DOHH2 (cell line): ENCODE measurements at regions not wholly inside any gene's neighbourhood (a gene's known extent, or its start where the extent isn't known, plus 50 kb on each side); places are given as distances from the start of the nearest gene placed in this dataset.

Experiments
- H3F3A ChIP-seq: fragments of 200-600 bp; sonication (generic), shearing (Covaris generic); 2 replicates; pipeline ENCODE4 v1.6.0; 2016; ENCODE audit warnings: antibody characterized with exemption, mild to moderate bottlenecking; ENCODE audit not compliant: control insufficient read depth, insufficient read depth
- H3K27ac ChIP-seq: fragments of 200-600 bp; sonication (generic); 2 replicates; pipeline ENCODE4 v1.5.1; 2014; ENCODE audit warnings: low read depth, mild to moderate bottlenecking, low read length, moderate library complexity
- H3K27me3 ChIP-seq: fragments of 200-600 bp; sonication (generic); 2 replicates; pipeline ENCODE4 v1.6.1; 2014; ENCODE audit warnings: mild to moderate bottlenecking, low read length, mixed read lengths; ENCODE audit not compliant: control insufficient read depth
- H3K36me3 ChIP-seq: fragments of 200-600 bp; sonication (generic); 2 replicates; pipeline ENCODE4 v1.6.1; 2014; ENCODE audit warnings: mild to moderate bottlenecking, low read length, moderate library complexity, mixed read lengths; ENCODE audit not compliant: control insufficient read depth
- H3K4me1 ChIP-seq: fragments of 200-600 bp; sonication (generic); 2 replicates; pipeline ENCODE4 v1.6.1; 2014; ENCODE audit warnings: mild to moderate bottlenecking, low read length, mixed read lengths; ENCODE audit not compliant: control insufficient read depth
- H3K4me2 ChIP-seq: fragments of 200-600 bp; sonication (generic); 2 replicates; pipeline ENCODE4 v1.6.0; 2014; ENCODE audit warnings: mild to moderate bottlenecking, low read length, moderate library complexity
- H3K4me3 ChIP-seq: fragments of 200-600 bp; sonication (generic); 2 replicates; pipeline ENCODE4 v1.5.1; 2014; ENCODE audit warnings: mild to moderate bottlenecking, low read length, mixed read lengths
- H3K79me2 ChIP-seq: fragments of 200-600 bp; sonication (generic); 2 replicates; pipeline ENCODE4 v1.6.1; 2014; ENCODE audit warnings: mild to moderate bottlenecking, low read length, mixed read lengths; ENCODE audit not compliant: control insufficient read depth
- H3K9me2 ChIP-seq: fragments of 200-600 bp; sonication (generic); replicated peaks from 2 replicates; pipeline ENCODE4 v1.6.1; 2014; ENCODE audit warnings: mild to moderate bottlenecking, low read length, mixed read lengths; ENCODE audit not compliant: control insufficient read depth
- H3K9me3 ChIP-seq: fragments of 200-600 bp; sonication (generic); 2 replicates; pipeline ENCODE4 v1.6.1; 2014; ENCODE audit warnings: antibody characterized with exemption, low read length, mixed read lengths; ENCODE audit not compliant: control insufficient read depth, insufficient read depth
- H4K20me1 ChIP-seq: fragments of 200-600 bp; sonication (generic); 2 replicates; pipeline ENCODE4 v1.6.0; 2014; ENCODE audit warnings: low read depth, mild to moderate bottlenecking, antibody characterized with exemption, low read length, moderate library complexity; ENCODE audit not compliant: control insufficient read depth, insufficient read depth
- CTCF ChIP-seq: fragments of 200-600 bp; sonication (generic); IDR thresholded peaks from one replicate; pipeline ENCODE4 v1.5.1; 2014; ENCODE audit warnings: antibody characterized with exemption, mild to moderate bottlenecking, low read depth, low read length; ENCODE audit not compliant: poor library complexity, severe bottlenecking
- EZH2phosphoT487 ChIP-seq: fragments of 200-600 bp; sonication (generic); IDR thresholded peaks from 2 replicates; pipeline ENCODE4 v1.6.1; 2017; ENCODE audit warnings: borderline replicate concordance, mild to moderate bottlenecking, antibody characterized with exemption, low read length, moderate library complexity, mixed read lengths

- no peaks in the 10 kb centered on the region for H3K4me1 ChIP-seq
- no peaks in the 10 kb centered on the region for H3K27me3 ChIP-seq
- H3K9me2 ChIP-seq, result no peaks in the 10 kb centered on the region
- no peaks in the 10 kb centered on the region for H3F3A ChIP-seq
- no peaks in the 10 kb centered on the region for H3K9me3 ChIP-seq
- TF ChIP-seq EZH2phosphoT487, result no peak
- no peaks in the 10 kb centered on the region for H3K79me2 ChIP-seq
- H3K36me3 ChIP-seq, result no peaks in the 10 kb centered on the region
- no peak overlapping the region for H3K4me2 ChIP-seq
- H4K20me1 ChIP-seq, result no peaks in the 10 kb centered on the region
- no peak overlapping the region for H3K27ac ChIP-seq
- H3K4me3 ChIP-seq, result no peak overlapping the region
Measured at GRCh38 chr3:22627993-22628499, 575.1 kb upstream of the UBE2E2 start.

- Histone ChIP-seq H3F3A (no peaks in the 10 kb centered on the region), H3K4me2 (no peak overlapping the region), H4K20me1 (no peaks in the 10 kb centered on the region), H3K4me1 (no peaks in the 10 kb centered on the region), H3K27ac (no peak overlapping the region), H3K79me2 (no peaks in the 10 kb centered on the region), H3K36me3 (no peaks in the 10 kb centered on the region), H3K27me3 (no peaks in the 10 kb centered on the region), H3K4me3 (no peak overlapping the region), H3K9me2 (no peaks in the 10 kb centered on the region), H3K9me3 (no peaks in the 10 kb centered on the region)
- no peak for TF ChIP-seq EZH2phosphoT487
- TF ChIP-seq CTCF, result no peak
Measured at GRCh38 chr3:22632536-22632935, 570.6 kb upstream of the UBE2E2 start.

- Histone ChIP-seq H3K27ac (no peak overlapping the region), H3K4me3 (no peak overlapping the region), H3K36me3 (no peaks in the 10 kb centered on the region), H3K4me1 (no peaks in the 10 kb centered on the region), H3K79me2 (no peaks in the 10 kb centered on the region), H3K4me2 (no peak overlapping the region), H4K20me1 (no peaks in the 10 kb centered on the region), H3F3A (no peaks in the 10 kb centered on the region), H3K9me3 (no peaks in the 10 kb centered on the region), H3K9me2 (no peaks in the 10 kb centered on the region), H3K27me3 (no peaks in the 10 kb centered on the region)
- TF ChIP-seq CTCF, result no peak
- no peak for TF ChIP-seq EZH2phosphoT487
Measured at GRCh38 chr3:22634433-22634832, 568.7 kb upstream of the UBE2E2 start.

GRCh38 chr3:22659651-22660475 lies 543.3 kb upstream of the UBE2E2 start:
- Histone ChIP-seq H3K27ac (no peak overlapping the region), H4K20me1 (no peaks in the 10 kb centered on the region), H3K36me3 (no peaks in the 10 kb centered on the region), H3K9me2 (no peaks in the 10 kb centered on the region), H3K79me2 (no peaks in the 10 kb centered on the region), H3K4me3 (no peak overlapping the region), H3K4me1 (no peaks in the 10 kb centered on the region), H3F3A (no peaks in the 10 kb centered on the region), H3K27me3 (no peaks in the 10 kb centered on the region), H3K9me3 (no peaks in the 10 kb centered on the region), H3K4me2 (no peak overlapping the region)
- TF ChIP-seq CTCF (no peak), EZH2phosphoT487 (no peak)
